Hematopoietic multipotent progenitor cell treated with erythropoietin and hydrocortisone succinate and interleukin-3 and kit ligand, for 4 days (in vitro differentiated cells): ENCODE measurements at regions not wholly inside any gene's neighbourhood (a gene's known extent, or its start where the extent isn't known, plus 50 kb on each side); places are given as distances from the start of the nearest gene placed in this dataset.
A peak's percentile ranks its signal among the peaks of the same experiment; 100 is the strongest.

Source experiments
- DNase-seq: peaks from one replicate; pipeline ENCODE4 v3.0.0-alpha.2; 2015

DNA sequence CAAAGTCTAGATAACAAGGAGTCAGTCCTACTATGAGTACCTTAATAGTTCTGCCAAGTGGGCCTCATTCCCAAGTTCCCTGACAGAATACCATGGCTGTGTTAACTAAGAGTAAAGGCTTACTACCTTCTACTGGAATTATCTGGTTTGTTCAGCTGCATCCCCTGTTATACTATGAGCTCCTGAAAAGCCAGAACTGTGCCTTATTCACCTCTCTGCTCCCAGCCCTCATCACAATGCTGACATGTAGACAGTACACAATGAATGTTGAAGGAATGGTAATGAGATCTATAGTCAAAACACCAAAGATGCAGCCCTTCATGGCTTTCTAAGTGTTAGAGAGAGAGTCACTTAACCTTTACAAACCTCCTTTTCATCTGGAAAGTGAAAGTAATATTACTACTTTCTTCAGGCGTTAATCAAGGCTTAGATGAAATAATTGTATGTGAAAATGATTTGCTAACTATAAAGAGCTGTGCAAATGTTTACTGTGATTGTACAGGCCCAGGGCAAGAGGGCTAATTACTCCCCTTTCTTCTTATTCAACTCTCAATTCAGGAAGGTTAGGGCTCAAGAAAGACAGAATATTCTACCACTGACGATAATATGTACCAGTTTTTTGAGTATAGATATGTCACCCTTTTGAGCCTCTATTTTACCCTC, 70.3 kb upstream of the MROH9 start:
- no peak for DNase-seq

DNA sequence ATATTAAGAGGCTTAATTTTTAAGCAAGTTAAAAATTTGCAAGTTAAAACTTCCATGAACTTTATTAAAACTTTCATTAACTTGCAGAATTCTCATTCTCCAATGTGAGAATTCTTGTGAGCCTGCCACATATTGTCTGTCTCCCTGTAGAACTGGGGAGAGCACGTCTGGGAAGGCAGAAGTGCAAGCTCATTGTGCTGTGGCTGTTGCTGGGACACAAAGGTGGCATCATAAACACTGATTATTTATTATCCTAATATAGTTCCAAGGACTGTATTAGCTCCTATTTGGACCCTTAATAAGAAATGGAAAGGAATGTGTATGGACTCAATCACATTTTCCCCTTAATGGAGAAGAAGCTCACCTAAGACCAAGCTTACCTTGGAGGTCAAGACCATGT, 68.7 kb upstream of the MROH9 start:
- no peak for DNase-seq

DNA sequence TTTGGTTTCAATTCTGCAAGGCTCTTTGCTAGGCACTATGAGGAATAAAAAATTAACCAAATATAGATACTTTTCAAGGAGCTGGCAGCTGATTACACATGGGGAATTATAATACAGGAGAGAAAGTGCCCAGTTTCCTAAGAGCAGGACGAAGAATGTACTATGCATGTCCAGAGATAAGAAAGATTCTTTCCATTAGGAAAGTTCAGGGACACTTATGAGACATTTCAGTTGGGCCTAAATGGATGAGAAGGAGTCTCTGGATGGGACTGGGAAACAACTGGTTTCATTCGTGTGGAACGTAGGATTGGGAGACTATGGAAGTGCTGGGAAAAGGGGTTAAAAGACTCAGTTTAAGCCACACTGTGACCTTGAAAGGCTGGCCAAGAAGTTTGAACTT, 63.5 kb upstream of the MROH9 start:
- no peak for DNase-seq

DNA sequence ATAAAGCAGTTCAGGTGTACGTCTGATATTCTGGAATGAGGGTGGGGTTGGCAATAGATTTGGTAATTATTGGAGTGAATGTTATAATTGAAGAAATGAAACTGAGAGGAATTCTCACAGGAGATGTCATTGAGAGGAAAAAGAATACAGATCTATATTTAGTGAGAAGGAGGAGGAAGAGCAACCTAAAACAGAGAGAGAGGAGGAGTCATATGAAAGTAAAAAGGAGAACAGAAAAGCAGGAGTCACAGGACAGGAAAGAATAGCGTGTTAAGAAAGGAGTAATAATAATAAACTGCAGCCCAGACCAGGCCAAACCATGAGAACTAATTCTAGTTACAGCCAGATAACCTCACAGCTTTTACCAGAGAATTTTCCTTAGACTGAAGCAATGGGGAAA, 62.7 kb upstream of the MROH9 start:
- DNase-seq = no peak

DNA sequence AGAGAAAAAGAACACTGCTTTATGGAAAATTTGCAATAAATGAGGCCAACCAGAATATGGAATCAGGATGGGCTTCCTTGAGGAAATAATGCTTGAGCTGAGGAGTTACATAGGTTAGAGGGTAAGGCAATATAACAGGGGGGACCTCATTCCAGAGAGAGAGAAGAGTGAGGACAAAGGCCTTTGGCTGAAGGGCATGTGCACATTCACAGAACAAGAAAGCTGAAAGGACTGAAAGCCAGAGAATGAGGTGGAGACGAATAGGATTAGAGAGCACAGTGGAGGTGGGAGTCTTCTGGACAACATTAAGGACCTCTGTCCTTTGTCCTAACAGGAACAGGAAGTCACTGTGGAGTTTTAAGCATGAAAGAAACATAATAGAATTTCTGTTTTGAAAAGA, 60.7 kb upstream of the MROH9 start:
- no peak for DNase-seq

DNA sequence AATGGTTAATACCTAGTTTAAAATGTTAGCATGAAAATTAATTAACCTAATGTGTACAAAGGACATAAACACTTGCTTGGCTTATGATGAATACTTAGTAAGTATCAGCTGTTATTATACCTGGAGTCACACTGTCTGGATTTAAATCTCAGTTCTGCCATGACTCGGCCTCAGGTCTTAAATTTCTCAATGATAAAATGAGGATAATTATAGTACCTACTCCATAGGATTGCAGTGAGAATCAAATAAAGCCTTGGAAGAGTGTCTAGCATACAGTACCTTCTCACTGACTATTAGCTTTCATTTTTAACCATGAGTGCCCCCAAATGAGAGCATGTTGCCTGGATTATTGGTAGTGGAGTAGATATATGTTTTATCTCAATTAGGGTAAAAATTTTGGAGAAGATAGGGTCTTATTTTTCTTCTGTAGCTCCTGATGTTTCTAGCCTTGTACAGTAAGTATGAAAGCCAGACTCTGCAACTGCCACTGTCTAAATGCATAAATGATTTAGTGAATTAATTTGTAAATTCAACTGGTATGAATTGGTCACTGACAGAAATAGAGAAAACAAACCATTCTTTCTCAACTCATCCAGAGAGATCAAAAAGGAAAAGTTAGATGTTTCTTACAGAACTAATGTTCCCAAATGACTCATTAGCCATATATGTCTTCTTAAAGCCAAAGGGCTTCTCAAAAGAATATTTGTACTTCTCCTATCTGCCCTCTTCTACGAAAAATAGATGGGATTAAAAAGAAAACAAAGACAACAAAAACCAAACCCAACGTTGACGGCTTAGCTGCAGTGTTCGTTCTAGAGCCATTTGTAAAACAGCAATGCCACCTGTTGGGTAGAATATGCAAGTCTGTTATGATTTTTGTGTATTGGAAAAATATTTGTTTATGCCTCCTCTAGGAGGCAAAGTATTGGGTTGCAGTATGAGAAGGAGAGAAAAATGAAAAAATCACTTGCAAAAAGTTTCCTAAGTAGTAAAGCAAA, 53.8 kb upstream of the MROH9 start:
- peak; percentile 22 for DNase-seq
